Loucy (cell line): ENCODE measurements at regions not wholly inside any gene's neighbourhood (a gene's known extent, or its start where the extent isn't known, plus 50 kb on each side); places are given as distances from the start of the nearest gene placed in this dataset.

Experiments
- H2AFZ ChIP-seq: fragments of 200-600 bp; sonication (generic); 2 replicates; pipeline ENCODE4 v1.6.0; 2016; ENCODE audit warnings: antibody characterized with exemption, mild to moderate bottlenecking, low read length, moderate library complexity
- H3F3A ChIP-seq: fragments of 200-600 bp; 2 replicates; pipeline ENCODE4 v1.6.0; 2016; ENCODE audit warnings: antibody characterized with exemption, low read depth, mild to moderate bottlenecking
- H3K27me3 ChIP-seq: fragments of 200-600 bp; sonication (generic); 2 replicates; pipeline ENCODE4 v1.6.1; 2014; ENCODE audit warnings: low read length, mild to moderate bottlenecking; ENCODE audit not compliant: insufficient read depth, poor library complexity, severe bottlenecking
- H3K36me3 ChIP-seq: fragments of 200-600 bp; sonication (generic); 2 replicates; pipeline ENCODE4 v1.6.1; 2016; ENCODE audit warnings: low read length; ENCODE audit not compliant: insufficient read depth
- H3K4me1 ChIP-seq: fragments of 200-600 bp; sonication (generic); 2 replicates; pipeline ENCODE4 v1.5.1; 2014; ENCODE audit warnings: low read length, mild to moderate bottlenecking; ENCODE audit not compliant: insufficient read depth, poor library complexity, severe bottlenecking
- H3K4me2 ChIP-seq: fragments of 200-600 bp; sonication (generic); 2 replicates; pipeline ENCODE4 v1.6.0; 2014; ENCODE audit warnings: antibody characterized with exemption, low read length, low read depth, mild to moderate bottlenecking; ENCODE audit not compliant: poor library complexity, severe bottlenecking
- H3K4me3 ChIP-seq: fragments of 200-600 bp; sonication (generic); 2 replicates; pipeline ENCODE4 v1.5.1; 2014; ENCODE audit warnings: low read length, mild to moderate bottlenecking, mixed read lengths; ENCODE audit not compliant: poor library complexity, severe bottlenecking
- H3K79me2 ChIP-seq: fragments of 200-600 bp; sonication (generic); 2 replicates; pipeline ENCODE4 v1.6.1; 2014; ENCODE audit warnings: low read length; ENCODE audit not compliant: insufficient read depth
- H3K9ac ChIP-seq: fragments of 200-600 bp; sonication (generic); 2 replicates; pipeline ENCODE4 v1.6.0; 2014; ENCODE audit warnings: mild to moderate bottlenecking, low read depth, low read length, moderate library complexity; ENCODE audit not compliant: poor library complexity, severe bottlenecking
- H3K9me2 ChIP-seq: fragments of 200-600 bp; sonication (generic); replicated peaks from 2 replicates; pipeline ENCODE4 v1.6.1; 2016; ENCODE audit warnings: low read depth, low read length, mixed read lengths
- H3K9me3 ChIP-seq: fragments of 200-600 bp; sonication (generic); 2 replicates; pipeline ENCODE4 v1.6.1; 2014; ENCODE audit warnings: mild to moderate bottlenecking, antibody characterized with exemption, low read length, low read depth; ENCODE audit not compliant: insufficient read depth
- H4K20me1 ChIP-seq: fragments of 200-600 bp; sonication (generic); 2 replicates; pipeline ENCODE4 v1.6.0; 2014; ENCODE audit warnings: antibody characterized with exemption, low read length, mild to moderate bottlenecking; ENCODE audit not compliant: insufficient read depth, poor library complexity, severe bottlenecking
- EZH2phosphoT487 ChIP-seq: fragments of 200-600 bp; IDR thresholded peaks from 2 replicates; pipeline ENCODE4 v1.6.1; 2018; ENCODE audit warnings: antibody characterized with exemption, mild to moderate bottlenecking, moderate library complexity, borderline replicate concordance
- TF ChIP-seq, protein P1 (sequence below): fragments of 200-600 bp; sonication (generic); conservative IDR thresholded peaks from 2 replicates; pipeline ENCODE4 v1.5.1; 2014; ENCODE audit warnings: mild to moderate bottlenecking, antibody characterized with exemption, low read length

DNA sequence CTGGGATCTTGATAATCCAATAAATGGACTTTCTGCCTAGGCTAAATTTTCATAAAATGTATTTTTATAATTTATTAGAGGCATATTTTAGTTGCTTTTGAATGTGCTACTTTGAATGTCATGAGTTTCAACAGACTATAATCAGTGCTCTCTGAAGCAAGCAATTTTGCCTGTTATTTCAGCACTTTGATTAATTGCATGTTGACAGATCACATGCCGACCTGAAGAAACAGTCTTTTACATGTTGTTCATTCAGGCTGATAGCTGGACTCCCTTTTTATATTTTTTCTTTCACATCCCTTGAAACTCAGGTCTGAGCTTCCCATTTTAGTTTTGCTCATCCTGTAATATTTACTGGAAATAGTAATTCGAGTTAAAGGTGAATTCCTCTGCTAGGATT lies 341.0 kb downstream of the NAP1L3 start:
- H3K9me2 ChIP-seq = no peaks in the 10 kb centered on the region
- no peak overlapping the region for H2AFZ ChIP-seq
- H3K4me2 ChIP-seq = no peak overlapping the region
- no peak for TF ChIP-seq EZH2phosphoT487
- TF ChIP-seq, protein P1, sequence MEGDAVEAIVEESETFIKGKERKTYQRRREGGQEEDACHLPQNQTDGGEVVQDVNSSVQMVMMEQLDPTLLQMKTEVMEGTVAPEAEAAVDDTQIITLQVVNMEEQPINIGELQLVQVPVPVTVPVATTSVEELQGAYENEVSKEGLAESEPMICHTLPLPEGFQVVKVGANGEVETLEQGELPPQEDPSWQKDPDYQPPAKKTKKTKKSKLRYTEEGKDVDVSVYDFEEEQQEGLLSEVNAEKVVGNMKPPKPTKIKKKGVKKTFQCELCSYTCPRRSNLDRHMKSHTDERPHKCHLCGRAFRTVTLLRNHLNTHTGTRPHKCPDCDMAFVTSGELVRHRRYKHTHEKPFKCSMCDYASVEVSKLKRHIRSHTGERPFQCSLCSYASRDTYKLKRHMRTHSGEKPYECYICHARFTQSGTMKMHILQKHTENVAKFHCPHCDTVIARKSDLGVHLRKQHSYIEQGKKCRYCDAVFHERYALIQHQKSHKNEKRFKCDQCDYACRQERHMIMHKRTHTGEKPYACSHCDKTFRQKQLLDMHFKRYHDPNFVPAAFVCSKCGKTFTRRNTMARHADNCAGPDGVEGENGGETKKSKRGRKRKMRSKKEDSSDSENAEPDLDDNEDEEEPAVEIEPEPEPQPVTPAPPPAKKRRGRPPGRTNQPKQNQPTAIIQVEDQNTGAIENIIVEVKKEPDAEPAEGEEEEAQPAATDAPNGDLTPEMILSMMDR = no peak
- H3K9ac ChIP-seq = no peak overlapping the region
- no peaks in the 10 kb centered on the region for H3K9me3 ChIP-seq
- H4K20me1 ChIP-seq = no peaks in the 10 kb centered on the region
- no peak overlapping the region for H3K4me3 ChIP-seq
- no peaks in the 10 kb centered on the region for H3K79me2 ChIP-seq
- H3K36me3 ChIP-seq = no peaks in the 10 kb centered on the region
- no peaks in the 10 kb centered on the region for H3K4me1 ChIP-seq
- no peaks in the 10 kb centered on the region for H3K27me3 ChIP-seq
- no peaks in the 10 kb centered on the region for H3F3A ChIP-seq

DNA sequence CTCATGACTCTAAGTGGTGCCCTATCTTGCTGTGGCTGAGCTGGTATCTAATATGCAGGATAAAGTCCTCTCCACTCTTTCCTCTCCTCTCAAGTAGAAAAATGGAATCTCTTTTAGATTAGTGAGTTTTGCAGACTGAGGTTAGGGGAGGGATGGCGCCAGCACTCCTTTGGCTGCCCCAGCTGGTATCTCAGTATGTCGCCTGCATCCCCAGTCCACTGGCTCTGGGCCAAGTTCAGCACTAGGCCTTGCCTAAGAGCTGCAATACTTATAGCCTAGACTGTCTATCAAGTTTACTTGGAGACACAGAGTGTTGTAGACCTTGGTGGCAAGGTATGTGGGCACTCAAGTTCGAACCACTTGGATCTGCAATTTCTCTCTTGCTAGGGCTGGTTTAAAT lies 351.3 kb downstream of the NAP1L3 start:
- H3K36me3 ChIP-seq = no peaks in the 10 kb centered on the region
- H3K9ac ChIP-seq = no peak overlapping the region
- H3K9me2 ChIP-seq = no peaks in the 10 kb centered on the region
- no peak overlapping the region for H3K4me2 ChIP-seq
- no peaks in the 10 kb centered on the region for H3K27me3 ChIP-seq
- H3K79me2 ChIP-seq = no peaks in the 10 kb centered on the region
- H2AFZ ChIP-seq = no peak overlapping the region
- H3K9me3 ChIP-seq = no peaks in the 10 kb centered on the region
- no peaks in the 10 kb centered on the region for H3F3A ChIP-seq
- no peak overlapping the region for H3K4me3 ChIP-seq
- no peaks in the 10 kb centered on the region for H3K4me1 ChIP-seq
- no peak for TF ChIP-seq EZH2phosphoT487
- TF ChIP-seq, protein P1 = no peak
- H4K20me1 ChIP-seq = no peaks in the 10 kb centered on the region

DNA sequence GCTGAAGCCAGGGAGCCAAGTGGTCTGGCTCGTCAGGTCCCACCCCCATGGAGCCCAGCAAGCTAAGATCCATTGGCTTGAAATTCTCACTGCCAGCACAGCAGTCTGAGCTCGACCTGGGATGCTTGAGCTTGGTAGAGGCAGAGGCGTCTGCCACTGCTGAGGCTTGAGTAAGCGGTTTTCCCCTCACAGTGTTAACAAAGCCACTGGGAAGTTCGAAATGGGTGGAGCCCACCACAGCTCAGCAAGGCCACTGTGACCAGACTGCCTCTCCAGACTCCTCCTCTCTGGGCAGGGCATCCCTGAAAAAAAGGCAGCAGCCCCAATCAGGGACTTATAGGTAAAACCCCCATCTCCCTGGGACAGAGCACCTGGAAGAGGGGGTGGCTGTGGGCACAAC lies 353.8 kb downstream of the NAP1L3 start:
- H3K9me2 ChIP-seq = no peaks in the 10 kb centered on the region
- no peak overlapping the region for H2AFZ ChIP-seq
- H3K36me3 ChIP-seq = no peaks in the 10 kb centered on the region
- no peaks in the 10 kb centered on the region for H3K79me2 ChIP-seq
- H3K9me3 ChIP-seq = no peaks in the 10 kb centered on the region
- no peaks in the 10 kb centered on the region for H3F3A ChIP-seq
- no peaks in the 10 kb centered on the region for H3K27me3 ChIP-seq
- TF ChIP-seq, protein P1 = no peak
- TF ChIP-seq EZH2phosphoT487 = no peak
- no peaks in the 10 kb centered on the region for H3K4me1 ChIP-seq
- H3K4me3 ChIP-seq = no peak overlapping the region
- no peaks in the 10 kb centered on the region for H4K20me1 ChIP-seq
- no peak overlapping the region for H3K4me2 ChIP-seq
- H3K9ac ChIP-seq = no peak overlapping the region
